ENCODE measurements at regions not wholly inside any gene's neighbourhood (a gene's known extent, or its start where the extent isn't known, plus 50 kb on each side); places are given as distances from the start of the nearest gene placed in this dataset.

DNA sequence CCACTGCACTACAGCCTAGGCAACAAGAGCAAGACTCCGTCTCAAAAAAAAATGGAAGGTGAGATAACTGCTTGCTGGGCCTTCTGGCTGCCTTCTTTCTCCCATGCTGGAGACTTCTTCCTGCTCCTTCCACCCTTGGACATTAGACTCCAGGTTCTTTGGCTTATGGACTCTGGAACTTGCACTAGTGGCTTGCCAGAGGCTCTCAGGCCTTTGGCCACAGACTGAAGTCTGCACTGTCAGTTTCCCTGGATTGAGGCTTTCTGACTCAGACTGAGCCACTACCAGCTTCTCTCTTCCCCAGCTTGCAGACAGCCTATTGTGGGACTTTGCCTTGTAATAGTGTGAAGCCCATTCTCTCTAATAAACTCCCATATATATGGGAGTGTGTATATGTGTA lies 118.5 kb upstream of the SLC14A2 start:
- no peaks in the 10 kb centered on the region for H3K36me3 ChIP-seq
- H3K27ac ChIP-seq, result no peak overlapping the region
- TF ChIP-seq, protein P1, sequence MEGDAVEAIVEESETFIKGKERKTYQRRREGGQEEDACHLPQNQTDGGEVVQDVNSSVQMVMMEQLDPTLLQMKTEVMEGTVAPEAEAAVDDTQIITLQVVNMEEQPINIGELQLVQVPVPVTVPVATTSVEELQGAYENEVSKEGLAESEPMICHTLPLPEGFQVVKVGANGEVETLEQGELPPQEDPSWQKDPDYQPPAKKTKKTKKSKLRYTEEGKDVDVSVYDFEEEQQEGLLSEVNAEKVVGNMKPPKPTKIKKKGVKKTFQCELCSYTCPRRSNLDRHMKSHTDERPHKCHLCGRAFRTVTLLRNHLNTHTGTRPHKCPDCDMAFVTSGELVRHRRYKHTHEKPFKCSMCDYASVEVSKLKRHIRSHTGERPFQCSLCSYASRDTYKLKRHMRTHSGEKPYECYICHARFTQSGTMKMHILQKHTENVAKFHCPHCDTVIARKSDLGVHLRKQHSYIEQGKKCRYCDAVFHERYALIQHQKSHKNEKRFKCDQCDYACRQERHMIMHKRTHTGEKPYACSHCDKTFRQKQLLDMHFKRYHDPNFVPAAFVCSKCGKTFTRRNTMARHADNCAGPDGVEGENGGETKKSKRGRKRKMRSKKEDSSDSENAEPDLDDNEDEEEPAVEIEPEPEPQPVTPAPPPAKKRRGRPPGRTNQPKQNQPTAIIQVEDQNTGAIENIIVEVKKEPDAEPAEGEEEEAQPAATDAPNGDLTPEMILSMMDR (IDR thresholded peaks at IDR 0.05), result no peak
- no peaks in the 10 kb centered on the region for H3K4me1 ChIP-seq (ENCODE audit: control insufficient read depth in 1 of 2, insufficient read depth in 1 of 2, low read depth in 1 of 2, low read length in 1 of 2)
- no peaks in the 10 kb centered on the region for H3K27me3 ChIP-seq
- no peak overlapping the region for H3K4me3 ChIP-seq (ENCODE audit: low read depth in 1 of 2, low read length in 1 of 2)
- H3K9me3 ChIP-seq, result no peaks in the 10 kb centered on the region

DNA sequence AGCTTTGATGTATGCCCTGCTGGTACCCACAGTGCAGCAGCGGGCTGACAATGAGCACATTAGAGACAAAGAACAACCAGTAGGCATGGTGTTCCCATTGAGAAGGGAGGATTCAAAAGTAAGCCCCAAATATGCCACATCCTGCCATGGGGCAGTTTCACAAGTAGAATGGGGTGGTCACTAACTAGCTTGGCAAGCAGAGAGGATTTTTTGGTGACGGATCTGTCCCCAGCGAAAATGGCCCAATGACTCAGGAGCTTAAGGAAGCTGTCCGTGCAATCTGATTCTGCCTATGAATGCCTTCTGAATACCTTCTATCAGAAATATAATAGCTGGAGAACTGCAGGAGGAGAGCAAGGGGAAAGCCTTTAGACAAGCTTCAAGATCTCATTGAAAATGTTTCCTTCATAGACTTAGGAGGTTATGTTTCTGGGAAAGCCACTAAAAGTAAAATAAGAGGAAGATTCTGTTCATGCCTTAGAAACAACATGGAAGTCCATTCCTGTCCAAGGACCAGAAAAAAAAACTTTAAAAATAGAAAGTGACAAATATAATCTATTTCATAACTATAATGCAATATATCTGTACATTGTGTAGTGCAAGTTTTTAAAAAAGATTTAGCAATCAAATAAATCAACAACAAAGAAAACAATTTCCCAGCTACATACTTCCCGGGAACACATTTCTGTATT lies 117.5 kb upstream of the SLC14A2 start:
- H3K27ac ChIP-seq, result no peak overlapping the region

DNA sequence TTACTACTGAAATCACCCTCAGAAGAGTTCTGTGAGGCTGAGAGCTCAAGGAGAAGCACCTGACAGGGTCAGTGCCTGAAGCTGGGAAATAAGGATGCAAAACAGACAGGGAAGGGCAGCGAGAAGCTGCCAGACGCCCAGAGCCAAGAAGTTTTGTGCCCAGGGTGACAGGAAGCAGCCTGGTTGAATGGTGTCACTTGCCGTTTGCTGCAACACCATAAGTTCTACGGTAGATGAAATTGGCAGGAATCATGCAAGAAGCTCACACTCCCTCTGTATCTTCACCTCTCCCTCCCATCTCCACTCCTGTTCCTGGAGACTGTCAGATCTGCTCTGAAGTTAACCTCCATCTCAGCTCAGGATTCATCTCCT lies 117.0 kb upstream of the SLC14A2 start:
- Histone ChIP-seq H3K27ac (no peak overlapping the region), H3K27me3 (no peaks in the 10 kb centered on the region), H3K36me3 (no peaks in the 10 kb centered on the region), H3K9me3 (no peaks in the 10 kb centered on the region), H3K4me3 (ENCODE audit: low read depth in 1 of 2, low read length in 1 of 2) (no peak overlapping the region), H3K4me1 (ENCODE audit: control insufficient read depth in 1 of 2, insufficient read depth in 1 of 2, low read depth in 1 of 2, low read length in 1 of 2) (no peaks in the 10 kb centered on the region)
- TF ChIP-seq, protein P1 (IDR thresholded peaks at IDR 0.05), result no peak

More for the DNA sequence above, 117.5 kb upstream of the SLC14A2 start:
- H3K36me3 ChIP-seq, result no peaks in the 10 kb centered on the region
- no peak overlapping the region for H3K4me3 ChIP-seq (ENCODE audit: low read depth in 1 of 2, low read length in 1 of 2)
- no peaks in the 10 kb centered on the region for H3K9me3 ChIP-seq
- TF ChIP-seq, protein P1 (IDR thresholded peaks at IDR 0.05), result no peak
- H3K4me1 ChIP-seq (ENCODE audit: control insufficient read depth in 1 of 2, insufficient read depth in 1 of 2, low read depth in 1 of 2, low read length in 1 of 2), result no peaks in the 10 kb centered on the region
- H3K27me3 ChIP-seq, result no peaks in the 10 kb centered on the region

DNA sequence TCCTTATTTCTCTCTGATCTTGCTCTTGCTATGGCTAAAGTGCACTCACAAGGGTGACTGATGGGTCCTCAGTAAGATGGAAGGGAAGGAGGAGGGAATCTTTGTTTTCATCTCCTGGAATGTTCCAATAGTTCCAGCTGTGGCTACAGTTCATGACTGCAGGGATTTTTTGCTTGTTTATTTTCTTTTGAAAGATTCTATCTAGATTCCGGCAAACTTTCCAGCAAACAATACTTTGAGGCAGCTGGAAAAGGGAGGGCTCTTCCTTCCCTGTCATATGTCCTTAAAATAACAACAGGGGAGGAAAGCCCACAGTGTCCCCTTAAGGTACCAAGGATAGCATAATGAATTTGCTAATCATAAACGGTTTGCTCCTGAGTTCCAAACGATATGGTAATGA lies 111.3 kb upstream of the SLC14A2 start:
- H3K4me1 ChIP-seq (ENCODE audit: control insufficient read depth in 1 of 2, insufficient read depth in 1 of 2, low read depth in 1 of 2, low read length in 1 of 2), result no peaks in the 10 kb centered on the region
- H3K9me3 ChIP-seq, result no peaks in the 10 kb centered on the region

DNA sequence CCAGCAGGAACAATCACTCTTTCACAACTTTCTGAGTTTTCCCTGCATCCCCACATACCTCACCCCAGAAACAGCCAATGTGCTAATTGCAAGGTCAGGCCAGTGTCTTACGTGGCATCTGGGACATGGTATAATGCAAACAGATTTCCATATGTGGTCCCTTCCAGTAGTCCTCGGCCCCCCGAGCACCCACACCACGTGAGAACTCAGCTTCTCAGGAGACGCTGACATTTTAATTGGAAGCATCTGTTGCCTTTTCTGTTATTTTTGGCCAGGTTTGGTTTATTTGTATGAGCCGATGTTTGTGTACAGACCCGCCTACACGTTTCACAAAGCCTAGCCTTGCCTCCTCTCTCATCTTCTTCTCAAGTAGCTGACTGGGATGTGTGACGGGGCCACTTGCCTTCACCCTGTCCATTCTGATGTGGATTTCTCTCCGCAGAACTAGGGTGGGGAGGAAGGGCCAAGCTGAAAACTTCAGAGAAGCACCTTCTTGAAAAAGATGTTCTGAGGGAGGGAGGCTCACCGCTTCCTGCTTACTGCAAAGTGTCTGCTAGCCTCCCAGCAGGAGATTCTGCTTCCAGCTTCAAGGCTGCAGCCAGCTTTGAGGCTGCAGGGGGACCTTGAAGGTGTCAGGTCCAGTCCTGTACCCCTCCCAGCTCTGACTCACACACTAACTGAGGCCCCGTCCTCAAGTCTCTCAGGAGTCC lies 109.6 kb upstream of the SLC14A2 start:
- no peak overlapping the region for H3K4me3 ChIP-seq (ENCODE audit: low read depth in 1 of 2, low read length in 1 of 2)
- TF ChIP-seq, protein P1 (IDR thresholded peaks at IDR 0.05), result no peak
- H3K36me3 ChIP-seq, result no peaks in the 10 kb centered on the region
- H3K27me3 ChIP-seq, result no peaks in the 10 kb centered on the region
- H3K9me3 ChIP-seq, result no peaks in the 10 kb centered on the region
- H3K27ac ChIP-seq, result no peak overlapping the region
- H3K4me1 ChIP-seq (ENCODE audit: control insufficient read depth in 1 of 2, insufficient read depth in 1 of 2, low read depth in 1 of 2, low read length in 1 of 2), result no peaks in the 10 kb centered on the region

More for the DNA sequence above, 111.3 kb upstream of the SLC14A2 start:
- Histone ChIP-seq H3K4me3 (ENCODE audit: low read depth in 1 of 2, low read length in 1 of 2) (no peak overlapping the region), H3K27ac (no peak overlapping the region), H3K27me3 (no peaks in the 10 kb centered on the region), H3K36me3 (no peaks in the 10 kb centered on the region)
- TF ChIP-seq, protein P1 (IDR thresholded peaks at IDR 0.05), result no peak

All from neutrophil (primary cell).